IMR-90 (cell line): ENCODE measurements at regions not wholly inside any gene's neighbourhood (a gene's known extent, or its start where the extent isn't known, plus 50 kb on each side); places are given as distances from the start of the nearest gene placed in this dataset.

Experiments
- ATAC-seq: fragments of 200-7000 bp; cut with Tn5 transposase; 2 replicates; pipeline ENCODE4 v1.9.1; 2020; ENCODE audit warnings: low read depth, mild to moderate bottlenecking, moderate library complexity
- BruUV-seq: library from RNA; stranded (reverse); fragments of 400-500 nt; replicated peaks from 2 replicates; lab custom pipeline; 2021; lab: Mats Ljungman, UMichigan
- CTCF ChIA-PET: fragments of 300-600 bp; formaldehyde crosslinking; extraction: SDS; loops from one replicate; lab custom pipeline; 2021; ENCODE audit warnings: antibody characterized with exemption; lab: Yijun Ruan, JAX
- POLR2A ChIA-PET: fragments of 300-600 bp; sonication (Branson Sonifier 250); formaldehyde crosslinking; loops from one replicate; lab custom pipeline; 2022; ENCODE audit warnings: antibody characterized with exemption; ENCODE audit not compliant: unreplicated experiment; lab: Charles Lee
- DNase-seq: peaks from one replicate; pipeline ENCODE4 v3.0.0; 2013
- H2AFZ ChIP-seq: replicated peaks from 2 replicates; pipeline ENCODE3; 2013; ENCODE audit warnings: low read length, mild to moderate bottlenecking; ENCODE audit not compliant: poor library complexity
- H2AK5ac ChIP-seq: 2 replicates; pipeline ENCODE4 v1.6.1; 2013; ENCODE audit warnings: low read depth, low read length, inconsistent platforms
- H2AK9ac ChIP-seq: replicated peaks from 2 replicates; pipeline ENCODE3; 2013; ENCODE audit warnings: mild to moderate bottlenecking, low read depth, low read length, moderate library complexity; ENCODE audit not compliant: poor library complexity
- H2BK120ac ChIP-seq: 2 replicates; pipeline ENCODE4 v1.6.1; 2013; ENCODE audit warnings: low read depth, low read length, inconsistent platforms
- H2BK15ac ChIP-seq: 3 replicates; pipeline ENCODE4 v1.6.1; 2013; ENCODE audit warnings: low read depth, low read length, inconsistent platforms
- H2BK20ac ChIP-seq: 2 replicates; pipeline ENCODE4 v1.6.1; 2013; ENCODE audit warnings: low read depth, mild to moderate bottlenecking, inconsistent platforms, low read length, moderate library complexity
- H2BK5ac ChIP-seq: 2 replicates; pipeline ENCODE4 v1.6.1; 2013; ENCODE audit warnings: mild to moderate bottlenecking, low read depth, low read length, inconsistent platforms; ENCODE audit not compliant: poor library complexity, severe bottlenecking
- H3K14ac ChIP-seq: replicated peaks from 2 replicates; pipeline ENCODE4 v1.6.1; 2013; ENCODE audit warnings: low read depth, low read length, inconsistent platforms
- H3K18ac ChIP-seq: 2 replicates; pipeline ENCODE4 v1.6.1; 2013; ENCODE audit warnings: low read depth, low read length, control low read depth
- H3K23ac ChIP-seq: 2 replicates; pipeline ENCODE4 v1.6.1; 2013; ENCODE audit warnings: low read depth, low read length, inconsistent platforms
- H3K27ac ChIP-seq: 2 replicates; pipeline ENCODE4 v1.5.1; 2013; ENCODE audit warnings: mild to moderate bottlenecking, control low read depth, low read length; ENCODE audit not compliant: insufficient read depth
- H3K27me3 ChIP-seq: 2 replicates; pipeline ENCODE4 v1.6.1; 2013; ENCODE audit warnings: low read length; ENCODE audit not compliant: control insufficient read depth, insufficient read depth
- H3K36me3 ChIP-seq: 2 replicates; pipeline ENCODE4 v1.6.1; 2013; ENCODE audit warnings: low read length, mixed read lengths; ENCODE audit not compliant: control insufficient read depth, insufficient read depth
- H3K4ac ChIP-seq: 2 replicates; pipeline ENCODE4 v1.6.1; 2013; ENCODE audit warnings: low read depth, low read length, inconsistent platforms
- H3K4me1 ChIP-seq: 2 replicates; pipeline ENCODE4 v1.6.1; 2013; ENCODE audit warnings: low read length, mixed read lengths; ENCODE audit not compliant: control insufficient read depth, insufficient read depth
- H3K4me2 ChIP-seq: 2 replicates; pipeline ENCODE4 v1.6.1; 2013; ENCODE audit warnings: low read depth, mild to moderate bottlenecking, control low read depth, low read length, moderate library complexity
- H3K4me3 ChIP-seq: 2 replicates; pipeline ENCODE4 v1.5.1; 2013; ENCODE audit warnings: low read depth, mild to moderate bottlenecking, control low read depth, low read length, moderate library complexity; ENCODE audit not compliant: insufficient read depth
- H3K56ac ChIP-seq: 2 replicates; pipeline ENCODE4 v1.6.1; 2013; ENCODE audit warnings: low read length, inconsistent platforms; ENCODE audit not compliant: insufficient read depth; ENCODE audit errors: extremely low read depth
- H3K79me1 ChIP-seq, 2 experiments: 2 replicates each; pipeline ENCODE4 v1.6.1; 2013; ENCODE audit warnings: low read length in 2 of 2, inconsistent platforms in 1 of 2, low read depth in 1 of 2
- H3K9ac ChIP-seq: 2 replicates; pipeline ENCODE4 v1.6.1; 2013; ENCODE audit warnings: low read depth, low read length, control low read depth
- H3K9me1 ChIP-seq: 2 replicates; pipeline ENCODE4 v1.6.1; 2013; ENCODE audit warnings: low read length, inconsistent platforms; ENCODE audit not compliant: insufficient read depth
- H3K9me3 ChIP-seq: 2 replicates; pipeline ENCODE4 v1.6.1; 2013; ENCODE audit warnings: low read length; ENCODE audit not compliant: control insufficient read depth, insufficient read depth
- H4K20me1 ChIP-seq: 2 replicates; pipeline ENCODE4 v1.6.1; 2013; ENCODE audit warnings: low read length, inconsistent platforms; ENCODE audit not compliant: insufficient read depth
- H4K5ac ChIP-seq: 2 replicates; pipeline ENCODE4 v1.6.1; 2013; ENCODE audit warnings: mild to moderate bottlenecking, low read depth, low read length, control low read depth
- H4K8ac ChIP-seq, 2 experiments: 2 replicates each; pipeline ENCODE4 v1.6.1; 2013; ENCODE audit warnings: low read depth in 2 of 2, low read length in 2 of 2, control low read depth in 1 of 2, inconsistent platforms in 1 of 2
- H4K91ac ChIP-seq: 2 replicates; pipeline ENCODE4 v1.6.1; 2013; ENCODE audit warnings: low read depth, low read length, inconsistent platforms; ENCODE audit not compliant: insufficient read depth
- BHLHE40 ChIP-seq: fragments of 150-350 bp; IDR thresholded peaks from 2 replicates; pipeline ENCODE4 v1.6.1; 2016; ENCODE audit warnings: mild to moderate bottlenecking, low read depth, low read length
- CEBPB ChIP-seq: IDR thresholded peaks from 2 replicates; pipeline ENCODE4 v1.6.1; 2012; ENCODE audit warnings: low read depth, low read length, improper control_type of control experiment
- CHD1 ChIP-seq: IDR thresholded peaks from 2 replicates; pipeline ENCODE4 v1.6.1; 2012; ENCODE audit warnings: low read depth, low read length, improper control_type of control experiment
- CTCF ChIP-seq: conservative IDR thresholded peaks from 2 replicates; pipeline ENCODE4 v1.5.1; 2012; ENCODE audit warnings: mild to moderate bottlenecking, low read depth, low read length, improper control_type of control experiment
- ELK1 ChIP-seq: fragments of 150-350 bp; IDR thresholded peaks from 2 replicates; pipeline ENCODE4 v1.6.1; 2016; ENCODE audit warnings: low read depth, mild to moderate bottlenecking, low read length, moderate library complexity, borderline replicate concordance
- FOS ChIP-seq: fragments of 150-350 bp; IDR thresholded peaks from 2 replicates; pipeline ENCODE4 v1.6.1; 2016; ENCODE audit warnings: low read depth, low read length
- MAFK ChIP-seq: IDR thresholded peaks from 2 replicates; pipeline ENCODE4 v1.6.1; 2012; ENCODE audit warnings: low read depth, low read length, improper control_type of control experiment
- MAZ ChIP-seq: IDR thresholded peaks from 2 replicates; pipeline ENCODE4 v1.6.1; 2012; ENCODE audit warnings: low read depth, mild to moderate bottlenecking, low read length, improper control_type of control experiment, moderate library complexity, borderline replicate concordance
- MXI1 ChIP-seq: IDR thresholded peaks from 2 replicates; pipeline ENCODE4 v1.6.1; 2012; ENCODE audit warnings: low read depth, mild to moderate bottlenecking, low read length, moderate library complexity, borderline replicate concordance
- NFE2L2 ChIP-seq: fragments of 150-350 bp; IDR thresholded peaks from 2 replicates; pipeline ENCODE4 v1.6.1; 2016; ENCODE audit warnings: low read depth, mild to moderate bottlenecking, low read length
- POLR2A ChIP-seq: IDR thresholded peaks from 2 replicates; pipeline ENCODE4 v1.6.1; 2012; ENCODE audit warnings: mild to moderate bottlenecking, low read depth, low read length
- RAD21 ChIP-seq: IDR thresholded peaks from 2 replicates; pipeline ENCODE4 v1.6.1; 2012; ENCODE audit warnings: low read length, improper control_type of control experiment
- RCOR1 ChIP-seq: IDR thresholded peaks from 2 replicates; pipeline ENCODE4 v1.6.1; 2012; ENCODE audit warnings: mild to moderate bottlenecking, low read length, improper control_type of control experiment; ENCODE audit not compliant: insufficient replicate concordance
- RFX5 ChIP-seq: IDR thresholded peaks from 2 replicates; pipeline ENCODE4 v1.8.0; 2012; ENCODE audit warnings: low read depth, mild to moderate bottlenecking, low read length, moderate library complexity
- SMC3 ChIP-seq: fragments of 150-350 bp; IDR thresholded peaks from 2 replicates; pipeline ENCODE4 v1.6.1; 2016; ENCODE audit warnings: low read depth, mild to moderate bottlenecking, antibody characterized with exemption, low read length, moderate library complexity
- USF2 ChIP-seq: fragments of 150-350 bp; IDR thresholded peaks from 2 replicates; pipeline ENCODE4 v1.6.1; 2017; ENCODE audit warnings: mild to moderate bottlenecking, antibody characterized with exemption, low read length, low read depth
- WGBS, 2 experiments: methylation state at CpG; one replicate each; pipeline versions ENCODE4 v1.1.5 to v1.1.7; 2013; ENCODE audit warnings: missing lambda C conversion rate in 2 of 2; ENCODE audit not compliant: insufficient read length in 1 of 2; ENCODE audit errors: extremely low coverage in 2 of 2; 5-methylcytosine and 5-hydroxymethylcytosine counted together
- dilution Hi-C: fragments of 300-500 bp; cut with HindIII; formaldehyde crosslinking; loops from one replicate; pipeline ENCODE4 v1.14.3; 2018; ENCODE audit warnings: low sequenced_read_pairs; ENCODE audit not compliant: unreplicated experiment
- in situ Hi-C: fragments of 300-500 bp; cut with MboI; formaldehyde crosslinking; loops from 3 replicates; pipeline ENCODE4 v1.14.3; 2019; ENCODE audit warnings: low sequenced_read_pairs, inconsistent platforms, mixed read lengths
- intact Hi-C: fragments of 100-400 bp; cut with micrococcal nuclease; formaldehyde crosslinking; loops from 2 replicates; pipeline ENCODE4 v1.10.0; 2022

DNA sequence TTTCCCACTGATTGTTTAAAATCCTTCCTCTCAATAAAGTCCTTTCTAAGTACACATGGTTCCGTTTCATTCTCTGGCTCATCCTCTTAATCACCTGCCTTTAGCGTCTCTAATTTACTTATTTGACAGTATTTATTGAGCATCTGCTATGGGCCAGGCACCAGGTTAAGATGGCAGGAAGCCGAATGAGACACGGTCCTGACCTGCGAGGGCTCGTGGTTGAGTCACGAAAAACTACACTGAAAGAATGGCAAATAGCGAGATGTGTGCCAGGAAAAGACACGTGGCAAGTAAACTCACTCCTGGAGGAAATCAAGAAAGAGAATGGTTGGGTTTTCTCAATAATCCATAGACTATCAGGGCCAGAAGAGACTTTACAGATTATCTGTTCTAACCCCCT is 60.9 kb downstream of the HES1 start:
- no peak overlapping the region for H4K8ac ChIP-seq
- H4K91ac ChIP-seq = no peak overlapping the region
- no peak overlapping the region for H3K9ac ChIP-seq
- H3K4me1 ChIP-seq = no peaks in the 10 kb centered on the region
- H2AFZ ChIP-seq = no peak overlapping the region
- H3K79me1 ChIP-seq = no peaks in the 10 kb centered on the region
- no peak overlapping the region for H3K4me2 ChIP-seq
- no peak overlapping the region for H3K56ac ChIP-seq
- H3K36me3 ChIP-seq = no peaks in the 10 kb centered on the region
- intact Hi-C loops (no loop called here), dilution Hi-C loops (no loop called here), in situ Hi-C loops (no loop called here)
- H3K4ac ChIP-seq = no peak overlapping the region
- H4K20me1 ChIP-seq = no peaks in the 10 kb centered on the region
- no peak overlapping the region for H2AK9ac ChIP-seq
- H3K27me3 ChIP-seq = peaks cover 20% of the 10 kb centered on the region
- no peak overlapping the region for H3K27ac ChIP-seq
- H3K18ac ChIP-seq = no peak overlapping the region
- ChIA-PET POLR2A (no interaction called here), CTCF (interaction anchor here (1.2 kb wide), 1 partner anchor 84 kb away, joined by 6 read pairs; no protein-coding TSS in a partner anchor)
- no peak overlapping the region for H3K14ac ChIP-seq
- no peaks in the 10 kb centered on the region for H3K9me3 ChIP-seq
- ATAC-seq = no peak
- no peak overlapping the region for H2BK120ac ChIP-seq
- no peak overlapping the region for H3K23ac ChIP-seq
- H2BK5ac ChIP-seq = no peak overlapping the region
- no peak overlapping the region for H3K4me3 ChIP-seq
- H4K5ac ChIP-seq = no peak overlapping the region
- H2BK15ac ChIP-seq = no peak overlapping the region
- 92% methylated on average over 2 of the region's 9 CpGs; no CpG with 5 or more reads in 1 of the 2 experiments for WGBS, 2 experiments
- no peak overlapping the region for H2BK20ac ChIP-seq
- no TSS peak for BruUV-seq
- TF ChIP-seq CHD1 = no peak
- TF ChIP-seq RCOR1 = no peak
- TF ChIP-seq MXI1 = no peak
- no peak for TF ChIP-seq RFX5
- TF ChIP-seq ELK1 = no peak
- no peak for TF ChIP-seq RAD21
- no peak for TF ChIP-seq MAFK
- no peak for TF ChIP-seq NFE2L2
- TF ChIP-seq FOS = no peak
- TF ChIP-seq CEBPB = no peak
- TF ChIP-seq BHLHE40 = no peak
- no peak for TF ChIP-seq SMC3
- no peak for TF ChIP-seq USF2
- TF ChIP-seq CTCF = no peak
- no peak for TF ChIP-seq POLR2A
- TF ChIP-seq MAZ = no peak
- no peak for DNase-seq
- H3K9me1 ChIP-seq = no peaks in the 10 kb centered on the region
- no peak overlapping the region for H2AK5ac ChIP-seq
